ENCODE measurements at regions not wholly inside any gene's neighbourhood (a gene's known extent, or its start where the extent isn't known, plus 50 kb on each side); places are given as distances from the start of the nearest gene placed in this dataset.

DNA sequence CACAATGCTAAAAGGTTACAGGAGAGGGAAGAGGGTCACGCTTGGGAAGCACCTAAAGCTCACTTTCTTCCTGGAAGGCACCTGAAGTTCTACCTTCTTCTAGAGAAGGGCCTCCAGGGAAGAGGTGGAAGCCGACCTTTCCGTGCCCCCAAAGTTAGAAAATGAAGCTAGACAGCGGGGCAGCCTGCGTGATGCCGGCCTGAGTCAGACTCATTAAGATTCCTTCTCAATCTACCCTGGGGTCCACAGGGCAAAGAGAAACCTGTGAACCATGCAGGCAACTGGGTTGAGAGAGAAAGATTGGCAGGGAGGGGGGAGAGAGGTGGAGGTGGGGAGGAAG is 54.8 kb upstream of the CCDC167 start:
- Mint-ChIP-seq H3K27me3 (ENCODE audit: insufficient read depth, unreplicated experiment) (no peaks in the 10 kb centered on the region), H3K27ac (ENCODE audit: unreplicated experiment) (peak overlapping the region; percentile 18), H3K36me3 (ENCODE audit: insufficient read depth, unreplicated experiment) (no peaks in the 10 kb centered on the region), H3K4me3 (ENCODE audit: unreplicated experiment) (no peak overlapping the region), H3K4me1 (ENCODE audit: low read depth, unreplicated experiment) (peaks cover 14% of the 10 kb centered on the region), H3K9me3 (ENCODE audit: unreplicated experiment) (no peaks in the 10 kb centered on the region)
- Histone ChIP-seq H3K9me3 (no peaks in the 10 kb centered on the region), H3K36me3 (ENCODE audit: control insufficient read depth, insufficient read depth, low read length) (no peaks in the 10 kb centered on the region), H3K4me3 (ENCODE audit: low read depth, low read length) (no peak overlapping the region), H3K27me3 (replicated peaks; ENCODE audit: control insufficient read depth, insufficient read depth, low read length) (no peaks in the 10 kb centered on the region), H3K4me1 (peaks cover 34% of the 10 kb centered on the region)
- BruUV-seq (replicated peaks), result no TSS peak
- ChIA-PET CTCF (no interaction called here), POLR2A (no interaction called here)
- DNase-seq, result peak; percentile 10 to 59
- TF ChIP-seq, protein P1, sequence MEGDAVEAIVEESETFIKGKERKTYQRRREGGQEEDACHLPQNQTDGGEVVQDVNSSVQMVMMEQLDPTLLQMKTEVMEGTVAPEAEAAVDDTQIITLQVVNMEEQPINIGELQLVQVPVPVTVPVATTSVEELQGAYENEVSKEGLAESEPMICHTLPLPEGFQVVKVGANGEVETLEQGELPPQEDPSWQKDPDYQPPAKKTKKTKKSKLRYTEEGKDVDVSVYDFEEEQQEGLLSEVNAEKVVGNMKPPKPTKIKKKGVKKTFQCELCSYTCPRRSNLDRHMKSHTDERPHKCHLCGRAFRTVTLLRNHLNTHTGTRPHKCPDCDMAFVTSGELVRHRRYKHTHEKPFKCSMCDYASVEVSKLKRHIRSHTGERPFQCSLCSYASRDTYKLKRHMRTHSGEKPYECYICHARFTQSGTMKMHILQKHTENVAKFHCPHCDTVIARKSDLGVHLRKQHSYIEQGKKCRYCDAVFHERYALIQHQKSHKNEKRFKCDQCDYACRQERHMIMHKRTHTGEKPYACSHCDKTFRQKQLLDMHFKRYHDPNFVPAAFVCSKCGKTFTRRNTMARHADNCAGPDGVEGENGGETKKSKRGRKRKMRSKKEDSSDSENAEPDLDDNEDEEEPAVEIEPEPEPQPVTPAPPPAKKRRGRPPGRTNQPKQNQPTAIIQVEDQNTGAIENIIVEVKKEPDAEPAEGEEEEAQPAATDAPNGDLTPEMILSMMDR (IDR thresholded peaks at IDR 0.05; ENCODE audit: insufficient read depth in 1 of 2, low read depth in 1 of 2, low read length in 1 of 2, severe bottlenecking in 1 of 2, unreplicated experiment in 1 of 2), result no peak
- intact Hi-C loops (cut with micrococcal nuclease; ENCODE audit: unreplicated experiment), result no loop called here

DNA sequence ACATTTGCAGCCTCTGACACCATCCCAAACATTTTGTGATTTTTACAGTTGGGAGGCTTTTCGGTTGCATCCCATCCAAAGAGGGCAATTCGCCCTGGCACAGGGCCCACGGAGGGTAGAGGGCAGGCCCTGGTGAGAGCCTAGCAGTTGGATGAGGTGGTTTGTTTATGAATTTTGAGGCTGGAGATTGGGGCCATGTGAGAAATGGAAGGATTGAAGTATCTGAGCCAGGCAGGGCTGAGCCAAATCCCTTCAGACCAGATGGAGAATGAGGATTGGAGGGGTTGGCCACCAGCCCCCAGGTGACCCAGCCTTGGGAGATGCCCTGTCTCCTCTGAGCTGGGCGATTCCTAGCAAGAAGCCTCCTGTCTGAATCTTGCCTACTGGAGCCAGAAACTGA is 52.6 kb upstream of the CCDC167 start:
- TF ChIP-seq, protein P1 (IDR thresholded peaks at IDR 0.05; ENCODE audit: insufficient read depth in 1 of 2, low read depth in 1 of 2, low read length in 1 of 2, severe bottlenecking in 1 of 2, unreplicated experiment in 1 of 2), result no peak
- POLR2A ChIA-PET, result no interaction called here
- H3K36me3 Mint-ChIP-seq (ENCODE audit: insufficient read depth, unreplicated experiment), result no peaks in the 10 kb centered on the region
- intact Hi-C loops (cut with micrococcal nuclease; ENCODE audit: unreplicated experiment), result no loop called here
- Histone ChIP-seq H3K4me3 (ENCODE audit: low read depth, low read length) (no peak overlapping the region), H3K36me3 (ENCODE audit: control insufficient read depth, insufficient read depth, low read length) (no peaks in the 10 kb centered on the region), H3K4me1 (peaks cover 27% of the 10 kb centered on the region), H3K9me3 (no peaks in the 10 kb centered on the region), H3K27me3 (replicated peaks; ENCODE audit: control insufficient read depth, insufficient read depth, low read length) (no peaks in the 10 kb centered on the region)
- H3K9me3 Mint-ChIP-seq (ENCODE audit: unreplicated experiment), result no peaks in the 10 kb centered on the region
- H3K27ac Mint-ChIP-seq (ENCODE audit: unreplicated experiment), result no peak overlapping the region
- CTCF ChIA-PET, result interaction anchor here (1.0 kb wide), 2 partner anchors 13 to 15 kb away, joined by 3 read pairs; no protein-coding TSS in a partner anchor
- H3K27me3 Mint-ChIP-seq (ENCODE audit: insufficient read depth, unreplicated experiment), result no peaks in the 10 kb centered on the region
- no peak for DNase-seq
- H3K4me1 Mint-ChIP-seq (ENCODE audit: low read depth, unreplicated experiment), result peaks cover 14% of the 10 kb centered on the region
- no peak overlapping the region for H3K4me3 Mint-ChIP-seq (ENCODE audit: unreplicated experiment)
- BruUV-seq (replicated peaks), result no TSS peak

DNA sequence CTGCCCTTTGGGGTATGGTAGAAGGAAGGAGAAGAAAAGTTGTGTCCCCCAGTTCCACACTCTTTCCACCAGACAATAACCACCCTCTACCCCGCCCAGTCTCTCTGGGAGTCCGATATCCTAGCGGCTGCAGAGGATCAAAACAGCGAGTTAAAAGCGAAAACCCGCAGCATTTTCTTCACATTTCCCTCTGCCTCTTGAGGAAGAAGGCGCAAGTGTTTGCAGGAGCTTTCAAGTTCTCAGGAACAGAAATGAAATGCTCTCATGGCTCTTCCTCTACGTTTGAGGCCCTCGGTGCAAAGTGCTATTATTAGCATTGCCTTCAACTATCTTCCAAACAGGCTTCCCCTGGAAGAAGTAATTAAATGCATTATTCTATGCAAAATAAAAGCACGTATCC is 52.2 kb upstream of the CCDC167 start:
- no peaks in the 10 kb centered on the region for H3K27me3 ChIP-seq (replicated peaks; ENCODE audit: control insufficient read depth, insufficient read depth, low read length)
- H3K4me1 Mint-ChIP-seq (ENCODE audit: low read depth, unreplicated experiment), result peaks cover 14% of the 10 kb centered on the region

More for the DNA sequence above, 52.2 kb upstream of the CCDC167 start:
- DNase-seq, result no peak
- TF ChIP-seq, protein P1 (IDR thresholded peaks at IDR 0.05; ENCODE audit: insufficient read depth in 1 of 2, low read depth in 1 of 2, low read length in 1 of 2, severe bottlenecking in 1 of 2, unreplicated experiment in 1 of 2), result no peak
- Histone ChIP-seq H3K4me1 (peaks cover 27% of the 10 kb centered on the region), H3K9me3 (no peaks in the 10 kb centered on the region), H3K4me3 (ENCODE audit: low read depth, low read length) (no peak overlapping the region), H3K36me3 (ENCODE audit: control insufficient read depth, insufficient read depth, low read length) (no peaks in the 10 kb centered on the region)
- Mint-ChIP-seq H3K27me3 (ENCODE audit: insufficient read depth, unreplicated experiment) (no peaks in the 10 kb centered on the region), H3K4me3 (ENCODE audit: unreplicated experiment) (no peak overlapping the region), H3K9me3 (ENCODE audit: unreplicated experiment) (no peaks in the 10 kb centered on the region), H3K27ac (ENCODE audit: unreplicated experiment) (no peak overlapping the region), H3K36me3 (ENCODE audit: insufficient read depth, unreplicated experiment) (no peaks in the 10 kb centered on the region)
- no TSS peak for BruUV-seq (replicated peaks)
- intact Hi-C loops (cut with micrococcal nuclease; ENCODE audit: unreplicated experiment), result no loop called here
- CTCF ChIA-PET, result interaction anchor here (1.0 kb wide), 2 partner anchors 14 kb away, joined by 3 read pairs; no protein-coding TSS in a partner anchor
- POLR2A ChIA-PET, result interaction anchor here (0.6 kb wide), 1 partner anchor 941 kb away, joined by 3 read pairs; no protein-coding TSS in a partner anchor
